PC-3 (cell line): ENCODE measurements at regions not wholly inside any gene's neighbourhood (a gene's known extent, or its start where the extent isn't known, plus 50 kb on each side); places are given as distances from the start of the nearest gene placed in this dataset.
"Not testable (repeated sequence)": the region's sequence is repeated elsewhere in the genome, so short reads cannot be mapped to it uniquely, and the experiment has no call there.

Experiments used
- CTCF ChIP-seq: fragments of 300-600 bp; sonication (generic); conservative IDR thresholded peaks from 2 replicates; pipeline ENCODE4 v1.5.1; 2017; ENCODE audit warnings: antibody characterized with exemption, low read depth, mild to moderate bottlenecking, low read length
- EZH2 ChIP-seq: fragments of 300-600 bp; sonication (generic); IDR thresholded peaks from one replicate; pipeline ENCODE4 v1.6.1; 2017; ENCODE audit warnings: antibody characterized with exemption, mild to moderate bottlenecking, low read length; ENCODE audit not compliant: unreplicated experiment
- EZH2phosphoT487 ChIP-seq: fragments of 300-600 bp; sonication (generic); IDR thresholded peaks from 2 replicates; pipeline ENCODE4 v1.6.1; 2018; ENCODE audit warnings: mild to moderate bottlenecking, antibody characterized with exemption, low read length, borderline replicate concordance

DNA sequence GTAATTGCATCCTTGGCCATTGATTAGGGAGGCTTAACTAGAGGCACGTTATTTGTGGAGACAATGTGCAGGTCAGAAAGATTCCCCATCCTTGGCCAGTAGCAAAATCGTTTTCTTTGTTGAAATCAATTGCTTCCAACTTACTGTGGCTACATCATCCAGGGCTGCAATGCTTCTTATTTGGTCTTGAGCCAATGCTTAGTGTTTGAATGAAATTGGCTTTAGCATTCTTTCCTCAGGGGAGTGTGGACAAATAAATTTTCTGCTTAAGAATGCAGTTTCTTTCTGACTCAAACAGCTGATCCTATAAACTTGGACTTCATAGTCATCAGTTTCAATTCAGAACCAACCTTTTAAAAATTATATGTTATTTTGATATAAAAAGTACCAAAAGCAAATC, 95.6 kb downstream of the ARHGAP11B start:
- not testable (repeated sequence) for TF ChIP-seq EZH2phosphoT487, CTCF, EZH2
